K562 (cell line): ENCODE measurements at regions not wholly inside any gene's neighbourhood (a gene's known extent, or its start where the extent isn't known, plus 50 kb on each side); places are given as distances from the start of the nearest gene placed in this dataset.

Experiments used
- ATAC-seq: fragments of 200-7000 bp; cut with Tn5 transposase; 3 replicates; pipeline ENCODE4 v1.9.1; 2020; ENCODE audit warnings: moderate library complexity
- BruUV-seq: library from RNA; stranded (reverse); fragments of 400-500 nt; replicated peaks from 2 replicates; lab custom pipeline; 2021; lab: Mats Ljungman, UMichigan
- CTCF ChIA-PET: fragments of 300-600 bp; formaldehyde crosslinking; extraction: SDS; loops from one replicate; lab custom pipeline; 2021; ENCODE audit warnings: low intra/inter-chr PET ratio; lab: Yijun Ruan, JAX
- POLR2A ChIA-PET: fragments of 300-600, 350-650 bp; sonication (Branson Sonifier 250); formaldehyde crosslinking; extraction: SDS; loops from one replicate; lab custom pipeline; 2021; ENCODE audit warnings: antibody characterized with exemption, inconsistent platforms; lab: Yijun Ruan, JAX
- DNase-seq, 4 experiments: peaks; one replicate each; pipeline versions ENCODE4 v3.0.0 to v3.0.0-alpha.2; 2011 to 2018; ENCODE audit warnings: low spot score in 3 of 4, mixed read lengths in 3 of 4; ENCODE audit errors: extremely low read depth in 1 of 4
- FAIRE-seq: peaks from 2 replicates; lab custom pipeline; 2011; peaks lifted over from hg19 to GRCh38; lab: Jason Lieb, UNC
- H2AFZ ChIP-seq: 2 replicates; pipeline ENCODE4 v1.6.0; 2011; ENCODE audit warnings: low read depth, low read length, control low read depth, inconsistent platforms
- H3K27ac ChIP-seq: fragments of 200-600 bp; 3 replicates; pipeline ENCODE4 v1.8.0; 2011; ENCODE audit warnings: low read depth, mild to moderate bottlenecking, control low read depth, inconsistent platforms, low read length, moderate library complexity, mixed read lengths; ENCODE audit errors: extremely low read depth
- H3K27me3 ChIP-seq, 2 experiments: fragments of 300-600 bp in 1 of 2; 2 replicates in 1 of 2; 3 replicates in 1 of 2; pipeline versions ENCODE4 v1.6.0 to v1.8.0; 2011; ENCODE audit warnings: inconsistent platforms in 2 of 2, low read length in 2 of 2, mild to moderate bottlenecking in 1 of 2, mixed read lengths in 1 of 2, moderate library complexity in 1 of 2; ENCODE audit not compliant: control insufficient read depth in 2 of 2, insufficient read depth in 2 of 2
- H3K36me3 ChIP-seq: fragments of 300-600 bp; 3 replicates; pipeline ENCODE4 v1.8.0; 2011; ENCODE audit warnings: mild to moderate bottlenecking, low read length, inconsistent platforms; ENCODE audit not compliant: control insufficient read depth, insufficient read depth
- H3K4me1 ChIP-seq, 2 experiments: fragments of 200-600 bp in 1 of 2; replicated peaks in 1 of 2; 2 replicates in 1 of 2; 3 replicates in 1 of 2; pipeline versions ENCODE4 v1.5.1 to v1.8.0; 2011; ENCODE audit warnings: inconsistent platforms in 2 of 2, low read length in 2 of 2, mild to moderate bottlenecking in 1 of 2, mixed read lengths in 1 of 2, moderate library complexity in 1 of 2; ENCODE audit not compliant: control insufficient read depth in 2 of 2, insufficient read depth in 2 of 2
- H3K4me2 ChIP-seq: 2 replicates; pipeline ENCODE4 v1.6.1; 2011; ENCODE audit warnings: low read length, control low read depth, inconsistent platforms, mixed read lengths; ENCODE audit not compliant: insufficient read depth
- H3K4me3 ChIP-seq: fragments of 200-600 bp; sonication (generic), shearing (Covaris generic); 2 replicates; pipeline ENCODE4 v1.5.1; 2016; ENCODE audit warnings: control low read depth, inconsistent platforms
- H3K79me2 ChIP-seq: fragments of 200-600 bp; 3 replicates; pipeline ENCODE4 v1.8.0; 2011; ENCODE audit warnings: low read length, inconsistent platforms; ENCODE audit not compliant: control insufficient read depth, insufficient read depth
- H3K9ac ChIP-seq, 2 experiments: 2 replicates each; pipeline versions ENCODE4 v1.6.0 to v1.6.1; 2011; ENCODE audit warnings: low read depth in 2 of 2, low read length in 2 of 2, control low read depth in 1 of 2, inconsistent platforms in 1 of 2, mild to moderate bottlenecking in 1 of 2, mixed read lengths in 1 of 2; ENCODE audit not compliant: insufficient read depth in 1 of 2
- H3K9me1 ChIP-seq: one replicate; pipeline ENCODE4 v1.6.0; 2011; ENCODE audit warnings: inconsistent platforms, mild to moderate bottlenecking, low read length, moderate library complexity; ENCODE audit not compliant: control insufficient read depth, insufficient read depth
- H3K9me3 ChIP-seq: replicated peaks from 2 replicates; pipeline ENCODE4 v1.5.1; 2011; ENCODE audit warnings: low read depth, low read length, inconsistent platforms; ENCODE audit not compliant: control insufficient read depth, insufficient read depth
- H4K20me1 ChIP-seq: replicated peaks from 2 replicates; pipeline ENCODE4 v1.6.1; 2011; ENCODE audit warnings: low read length, inconsistent platforms, mixed read lengths; ENCODE audit not compliant: control insufficient read depth, insufficient read depth
- CREBBP ChIP-seq: IDR thresholded peaks from one replicate; pipeline ENCODE4 v1.6.1; 2012; ENCODE audit warnings: low read depth, mild to moderate bottlenecking, control low read depth, inconsistent platforms, low read length
- HDAC8 ChIP-seq: fragments of 450-650 bp; IDR thresholded peaks from 2 replicates; pipeline ENCODE4 v1.6.1; 2016; ENCODE audit warnings: mild to moderate bottlenecking, missing genetic modification characterization, moderate library complexity, missing compliant biosample characterization
- MGA ChIP-seq: fragments of 450-650 bp; IDR thresholded peaks from 2 replicates; pipeline ENCODE4 v1.6.1; 2016; ENCODE audit warnings: mild to moderate bottlenecking, moderate library complexity
- NR3C1 ChIP-seq: sonication (generic); formaldehyde crosslinking; IDR thresholded peaks from 2 replicates; pipeline ENCODE4 v1.8.1; 2022; ENCODE audit warnings: missing genetic modification reagents
- NUFIP1 ChIP-seq: fragments of 450-650 bp; IDR thresholded peaks from 2 replicates; pipeline ENCODE4 v1.6.1; 2018; ENCODE audit not compliant: partially characterized antibody
- PREB ChIP-seq: sonication (generic); formaldehyde crosslinking; IDR thresholded peaks from 2 replicates; pipeline ENCODE4 v1.8.1; 2023; ENCODE audit warnings: mild to moderate bottlenecking, missing genetic modification reagents
- RBM22 ChIP-seq: fragments of 200-400 bp; formaldehyde crosslinking; IDR thresholded peaks from 2 replicates; pipeline ENCODE4 v1.6.1; 2018; ENCODE audit warnings: low read length, low read depth; ENCODE audit not compliant: poor library complexity, severe bottlenecking
- whole genome bisulfite sequencing: fragments of 100-300 bp; shearing (Covaris generic); methylation state at CpG from one replicate; pipeline ENCODE4 v1.1.6; 2016; ENCODE audit warnings: low coverage, mixed read lengths; ENCODE audit not compliant: insufficient coverage; ENCODE audit errors: missing lambda C conversion rate; 5-methylcytosine and 5-hydroxymethylcytosine counted together
- in situ Hi-C: fragments of 300-500 bp; cut with MboI; formaldehyde crosslinking; loops from 4 replicates; pipeline ENCODE4 v1.15.0; 2018; ENCODE audit warnings: inconsistent platforms, mixed read lengths
- intact Hi-C: fragments of 100-400 bp; cut with micrococcal nuclease; formaldehyde crosslinking; loops from 2 replicates; pipeline ENCODE4 v1.14.2; 2022

- CTCF ChIA-PET, result no interaction called here
- TF ChIP-seq NR3C1 (CRISPR knock-in tag) (no peak), CREBBP (no peak), RBM22 (no peak), HDAC8 (tag) (no peak), NUFIP1 (no peak), PREB (no peak), MGA (no peak)
These were observed 416.4 kb downstream of the CDH11 start for GRCh38 chr16:64705443-64705842.

More at GRCh38 chr16:64705443-64705842, 416.4 kb downstream of the CDH11 start:
- Histone ChIP-seq H4K20me1 (no peaks in the 10 kb centered on the region), H3K36me3 (no peaks in the 10 kb centered on the region), H3K4me3 (no peak overlapping the region), H3K79me2 (no peaks in the 10 kb centered on the region), H3K9me1 (no peaks in the 10 kb centered on the region), H3K4me1 (no peaks in the 10 kb centered on the region), H3K4me2 (no peak overlapping the region), H3K27ac (no peak overlapping the region), H3K9me3 (peaks cover 2% of the 10 kb centered on the region), H3K9ac (no peak overlapping the region), H3K27me3 (no peaks in the 10 kb centered on the region), H2AFZ (no peak overlapping the region)
- 3% methylated on average over 2 of the region's 2 CpGs for WGBS
- intact Hi-C loops, result no loop called here
- DNase-seq (no peak), ATAC-seq (no peak), FAIRE-seq (no peak)
- POLR2A ChIA-PET, result no interaction called here
- in situ Hi-C loops, result no loop called here
- BruUV-seq, result no TSS peak
